HepG2 (cell line): ENCODE measurements at regions not wholly inside any gene's neighbourhood (a gene's known extent, or its start where the extent isn't known, plus 50 kb on each side); places are given as distances from the start of the nearest gene placed in this dataset.

Experiments
- ATAC-seq: fragments of 200-7000 bp; cut with Tn5 transposase; 3 replicates; pipeline ENCODE4 v1.9.1; 2020; ENCODE audit warnings: mild to moderate bottlenecking, moderate library complexity
- BruUV-seq: library from RNA; stranded (reverse); fragments of 400-500 nt; replicated peaks from 2 replicates; lab custom pipeline; 2021; lab: Mats Ljungman, UMichigan
- CTCF ChIA-PET: fragments of 300-600 bp; formaldehyde crosslinking; extraction: SDS; loops from one replicate; lab custom pipeline; 2021; ENCODE audit warnings: low total read pairs, inconsistent platforms, low intra/inter-chr PET ratio; lab: Yijun Ruan, JAX
- POLR2A ChIA-PET: fragments of 350-600 bp; sonication (Branson Sonifier 250); formaldehyde crosslinking; loops from one replicate; lab custom pipeline; 2020; ENCODE audit warnings: antibody characterized with exemption, inconsistent platforms; lab: Yijun Ruan, JAX
- DNase-seq: peaks from one replicate; pipeline ENCODE4 v3.0.0-alpha.2; 2015; ENCODE audit warnings: low spot score
- FAIRE-seq: peaks from 3 replicates; lab custom pipeline; 2011; peaks lifted over from hg19 to GRCh38; lab: Jason Lieb, UNC
- H2AFZ ChIP-seq: one replicate; pipeline ENCODE4 v1.6.1; 2011; ENCODE audit warnings: low read length, inconsistent platforms
- H3K27ac ChIP-seq: fragments of 300-600 bp; 3 replicates; pipeline ENCODE4 v1.8.0; 2011; ENCODE audit warnings: mixed run types, mild to moderate bottlenecking, mixed read lengths, low read length, inconsistent platforms; ENCODE audit not compliant: insufficient read depth; ENCODE audit errors: extremely low read length
- H3K27me3 ChIP-seq, 2 experiments: fragments of 200-600 bp in 1 of 2; 2 replicates in 1 of 2; 3 replicates in 1 of 2; pipeline versions ENCODE4 v1.6.0 to v1.8.0; 2011; ENCODE audit warnings: low read length in 2 of 2, mild to moderate bottlenecking in 2 of 2, moderate library complexity in 2 of 2, inconsistent platforms in 1 of 2; ENCODE audit not compliant: insufficient read depth in 2 of 2, control insufficient read depth in 1 of 2
- H3K36me3 ChIP-seq, 2 experiments: fragments of 200-600 bp in 1 of 2; replicated peaks in 1 of 2; 2 replicates in 1 of 2; 3 replicates in 1 of 2; pipeline versions ENCODE4 v1.5.1 to v1.8.0; 2011; ENCODE audit warnings: low read length in 2 of 2, inconsistent platforms in 1 of 2; ENCODE audit not compliant: insufficient read depth in 2 of 2, control insufficient read depth in 1 of 2
- H3K4me1 ChIP-seq: 2 replicates; pipeline ENCODE4 v1.5.1; 2012; ENCODE audit warnings: low read length, inconsistent platforms; ENCODE audit not compliant: insufficient read depth
- H3K4me2 ChIP-seq: 2 replicates; pipeline ENCODE4 v1.6.0; 2011; ENCODE audit warnings: low read depth, low read length, inconsistent platforms
- H3K4me3 ChIP-seq, 3 experiments: fragments of 200-600 bp in 1 of 3; sonication (generic), shearing (Covaris generic) in 1 of 3; replicated peaks in 1 of 3; 2 replicates each; pipeline ENCODE4 v1.5.1; 2011 to 2016; ENCODE audit warnings: low read length in 3 of 3, inconsistent platforms in 2 of 3, low read depth in 2 of 3, mild to moderate bottlenecking in 2 of 3, control low read depth in 1 of 3, mixed read lengths in 1 of 3; ENCODE audit not compliant: insufficient read depth in 1 of 3
- H3K79me2 ChIP-seq: one replicate; pipeline ENCODE4 v1.6.1; 2011; ENCODE audit warnings: low read length, inconsistent platforms; ENCODE audit not compliant: insufficient read depth
- H3K9ac ChIP-seq: 2 replicates; pipeline ENCODE4 v1.6.0; 2011; ENCODE audit warnings: mild to moderate bottlenecking, low read depth, low read length, inconsistent platforms; ENCODE audit not compliant: insufficient read depth
- H3K9me3 ChIP-seq: 2 replicates; pipeline ENCODE4 v1.5.1; 2012; ENCODE audit warnings: mild to moderate bottlenecking, low read length
- H4K20me1 ChIP-seq: 2 replicates; pipeline ENCODE4 v1.6.0; 2011; ENCODE audit warnings: inconsistent platforms, mild to moderate bottlenecking, low read length, moderate library complexity; ENCODE audit not compliant: insufficient read depth
- AKNA ChIP-seq: sonication (generic); formaldehyde crosslinking; IDR thresholded peaks from 2 replicates; pipeline ENCODE4 v1.4.0; 2020; ENCODE audit warnings: missing genetic modification reagents, borderline replicate concordance
- HCFC1 ChIP-seq: fragments of 150-350 bp; IDR thresholded peaks from 2 replicates; pipeline ENCODE4 v1.6.1; 2014; ENCODE audit warnings: low read depth, low read length
- MAFK ChIP-seq, 2 experiments: IDR thresholded peaks in 1 of 2; conservative IDR thresholded peaks in 1 of 2; 2 replicates each; pipeline ENCODE4 v1.6.1; 2011; ENCODE audit warnings: improper control_type of control experiment in 2 of 2, low read length in 2 of 2
- PCBP2 ChIP-seq: fragments of 200-400 bp; formaldehyde crosslinking; optimal IDR thresholded peaks from 2 replicates; pipeline ENCODE3; 2018; ENCODE audit warnings: low read length, low read depth; ENCODE audit not compliant: poor library complexity, severe bottlenecking
- RELA ChIP-seq: sonication (generic); formaldehyde crosslinking; IDR thresholded peaks from 2 replicates; pipeline ENCODE4 v1.4.0; 2020; ENCODE audit warnings: missing genetic modification reagents
- ZBTB33 ChIP-seq: sonication (generic); formaldehyde crosslinking; IDR thresholded peaks from 2 replicates; pipeline ENCODE4 v1.4.0; 2020; ENCODE audit warnings: missing genetic modification reagents
- ZNF362 ChIP-seq: sonication (generic); formaldehyde crosslinking; IDR thresholded peaks from 2 replicates; pipeline ENCODE4 v1.4.0; 2020; ENCODE audit warnings: missing genetic modification reagents, mild to moderate bottlenecking, borderline replicate concordance
- WGBS: methylation state at CpG from one replicate; pipeline ENCODE4 v1.1.6; 2017; ENCODE audit warnings: low lambda C conversion rate; 5-methylcytosine and 5-hydroxymethylcytosine counted together
- in situ Hi-C: cut with HindIII; loops from 2 replicates; pipeline ENCODE4 v1.10.0; 2017; ENCODE audit warnings: low pct_unique_long_range_greater_than_20kb; ENCODE audit not compliant: extremely low pct_ligation_motif_present
- intact Hi-C: fragments of 100-400 bp; cut with micrococcal nuclease; formaldehyde crosslinking; loops from one replicate; pipeline ENCODE4 v1.10.0; 2022; ENCODE audit not compliant: unreplicated experiment
- TF ChIP-seq, protein P1 (sequence below): sonication (generic); formaldehyde crosslinking; IDR thresholded peaks from 2 replicates; pipeline ENCODE4 v1.5.0; 2020; ENCODE audit warnings: mild to moderate bottlenecking, missing genetic modification reagents
- TF ChIP-seq, protein P2 (sequence below): sonication (generic); formaldehyde crosslinking; conservative IDR thresholded peaks from 2 replicates; pipeline ENCODE4 v1.8.1; 2023; ENCODE audit warnings: missing genetic modification reagents

DNA sequence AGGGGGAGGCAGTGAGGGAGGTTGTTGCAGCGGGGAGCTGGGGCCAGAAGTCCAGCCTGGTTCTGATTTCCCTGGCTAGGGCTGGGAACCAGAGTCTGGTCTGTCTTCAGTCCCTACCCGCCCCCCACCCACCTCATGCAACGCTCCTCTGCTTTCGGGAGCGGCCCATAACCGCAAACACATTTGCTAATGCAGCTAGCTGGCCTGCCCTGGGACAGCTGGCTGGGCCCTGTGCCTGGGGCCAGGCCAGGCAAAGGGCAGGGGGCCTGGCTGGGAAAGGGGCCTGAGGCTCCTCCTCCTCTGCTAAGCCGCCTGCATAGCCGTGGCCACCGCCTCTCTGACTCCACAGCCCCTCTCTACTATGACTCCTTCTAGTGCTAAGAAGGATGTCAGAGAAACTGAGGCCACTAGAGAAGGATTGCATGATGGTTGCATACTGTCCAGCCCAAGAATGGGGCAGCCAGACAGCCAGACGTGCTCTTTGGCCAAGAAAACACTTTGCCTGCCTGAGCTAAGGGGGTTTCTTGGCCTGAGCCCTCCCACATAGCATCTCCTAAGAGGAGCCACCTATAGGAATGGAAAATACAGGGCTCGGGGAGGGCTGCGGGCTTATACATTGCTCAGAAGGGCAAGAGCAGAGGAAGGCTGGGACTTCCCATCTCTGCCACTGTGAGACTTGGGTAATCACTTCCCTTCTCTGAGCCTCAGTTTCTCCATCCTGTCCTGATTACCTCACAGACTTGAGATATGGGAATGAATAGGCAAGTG is 76.9 kb downstream of the PJA1 start:
- ChIA-PET POLR2A (no interaction called here), CTCF (no interaction called here)
- H3K9ac ChIP-seq = no peak overlapping the region
- H3K79me2 ChIP-seq = no peaks in the 10 kb centered on the region
- 75% methylated on average over 2 of the region's 12 CpGs for WGBS
- in situ Hi-C loops (no loop called here), intact Hi-C loops (no loop called here)
- H3K27me3 ChIP-seq = no peaks in the 10 kb centered on the region
- no peak overlapping the region for H3K4me3 ChIP-seq
- DNase-seq = no peak
- no peaks in the 10 kb centered on the region for H3K36me3 ChIP-seq
- BruUV-seq = no TSS peak
- H3K9me3 ChIP-seq = no peaks in the 10 kb centered on the region
- no peak overlapping the region for H3K27ac ChIP-seq
- no peaks in the 10 kb centered on the region for H3K4me1 ChIP-seq
- no peaks in the 10 kb centered on the region for H4K20me1 ChIP-seq
- no peak for FAIRE-seq
- H2AFZ ChIP-seq = no peak overlapping the region
- ATAC-seq = no peak
- no peak overlapping the region for H3K4me2 ChIP-seq
- TF ChIP-seq MAFK (conservative IDR thresholded peaks at IDR 0.05 in 1 of 2, IDR thresholded peaks at IDR 0.05 in 1 of 2; ENCODE audit: low read length in 2 of 2) (no peak), AKNA (CRISPR knock-in tag) (no peak), HCFC1 (no peak), ZNF362 (CRISPR knock-in tag) (no peak), ZBTB33 (CRISPR knock-in tag) (no peak), RELA (CRISPR knock-in tag) (no peak), PCBP2 (no peak)
- TF ChIP-seq, protein P1, sequence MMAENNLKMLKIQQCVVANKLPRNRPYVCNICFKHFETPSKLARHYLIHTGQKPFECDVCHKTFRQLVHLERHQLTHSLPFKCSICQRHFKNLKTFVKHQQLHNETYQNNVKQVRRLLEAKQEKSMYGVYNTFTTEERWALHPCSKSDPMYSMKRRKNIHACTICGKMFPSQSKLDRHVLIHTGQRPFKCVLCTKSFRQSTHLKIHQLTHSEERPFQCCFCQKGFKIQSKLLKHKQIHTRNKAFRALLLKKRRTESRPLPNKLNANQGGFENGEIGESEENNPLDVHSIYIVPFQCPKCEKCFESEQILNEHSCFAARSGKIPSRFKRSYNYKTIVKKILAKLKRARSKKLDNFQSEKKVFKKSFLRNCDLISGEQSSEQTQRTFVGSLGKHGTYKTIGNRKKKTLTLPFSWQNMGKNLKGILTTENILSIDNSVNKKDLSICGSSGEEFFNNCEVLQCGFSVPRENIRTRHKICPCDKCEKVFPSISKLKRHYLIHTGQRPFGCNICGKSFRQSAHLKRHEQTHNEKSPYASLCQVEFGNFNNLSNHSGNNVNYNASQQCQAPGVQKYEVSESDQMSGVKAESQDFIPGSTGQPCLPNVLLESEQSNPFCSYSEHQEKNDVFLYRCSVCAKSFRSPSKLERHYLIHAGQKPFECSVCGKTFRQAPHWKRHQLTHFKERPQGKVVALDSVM = no peak
- TF ChIP-seq, protein P2, sequence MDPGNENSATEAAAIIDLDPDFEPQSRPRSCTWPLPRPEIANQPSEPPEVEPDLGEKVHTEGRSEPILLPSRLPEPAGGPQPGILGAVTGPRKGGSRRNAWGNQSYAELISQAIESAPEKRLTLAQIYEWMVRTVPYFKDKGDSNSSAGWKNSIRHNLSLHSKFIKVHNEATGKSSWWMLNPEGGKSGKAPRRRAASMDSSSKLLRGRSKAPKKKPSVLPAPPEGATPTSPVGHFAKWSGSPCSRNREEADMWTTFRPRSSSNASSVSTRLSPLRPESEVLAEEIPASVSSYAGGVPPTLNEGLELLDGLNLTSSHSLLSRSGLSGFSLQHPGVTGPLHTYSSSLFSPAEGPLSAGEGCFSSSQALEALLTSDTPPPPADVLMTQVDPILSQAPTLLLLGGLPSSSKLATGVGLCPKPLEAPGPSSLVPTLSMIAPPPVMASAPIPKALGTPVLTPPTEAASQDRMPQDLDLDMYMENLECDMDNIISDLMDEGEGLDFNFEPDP = no peak
